K562 (cell line): ENCODE measurements at regions not wholly inside any gene's neighbourhood (a gene's known extent, or its start where the extent isn't known, plus 50 kb on each side); places are given as distances from the start of the nearest gene placed in this dataset.

Experiments
- ATAC-seq: fragments of 200-7000 bp; cut with Tn5 transposase; 3 replicates; pipeline ENCODE4 v1.9.1; 2020; ENCODE audit warnings: moderate library complexity
- BruUV-seq: library from RNA; stranded (reverse); fragments of 400-500 nt; replicated peaks from 2 replicates; lab custom pipeline; 2021; lab: Mats Ljungman, UMichigan
- CTCF ChIA-PET: fragments of 300-600 bp; formaldehyde crosslinking; extraction: SDS; loops from one replicate; lab custom pipeline; 2021; ENCODE audit warnings: low intra/inter-chr PET ratio; lab: Yijun Ruan, JAX
- POLR2A ChIA-PET: fragments of 300-600, 350-650 bp; sonication (Branson Sonifier 250); formaldehyde crosslinking; extraction: SDS; loops from one replicate; lab custom pipeline; 2021; ENCODE audit warnings: antibody characterized with exemption, inconsistent platforms; lab: Yijun Ruan, JAX
- DNase-seq, 4 experiments: peaks; one replicate each; pipeline versions ENCODE4 v3.0.0 to v3.0.0-alpha.2; 2011 to 2018; ENCODE audit warnings: low spot score in 3 of 4, mixed read lengths in 3 of 4; ENCODE audit errors: extremely low read depth in 1 of 4
- FAIRE-seq: peaks from 2 replicates; lab custom pipeline; 2011; peaks lifted over from hg19 to GRCh38; lab: Jason Lieb, UNC
- H2AFZ ChIP-seq: 2 replicates; pipeline ENCODE4 v1.6.0; 2011; ENCODE audit warnings: low read depth, low read length, control low read depth, inconsistent platforms
- H3K27ac ChIP-seq: fragments of 200-600 bp; 3 replicates; pipeline ENCODE4 v1.8.0; 2011; ENCODE audit warnings: low read depth, mild to moderate bottlenecking, control low read depth, inconsistent platforms, low read length, moderate library complexity, mixed read lengths; ENCODE audit errors: extremely low read depth
- H3K27me3 ChIP-seq, 2 experiments: fragments of 300-600 bp in 1 of 2; 2 replicates in 1 of 2; 3 replicates in 1 of 2; pipeline versions ENCODE4 v1.6.0 to v1.8.0; 2011; ENCODE audit warnings: inconsistent platforms in 2 of 2, low read length in 2 of 2, mild to moderate bottlenecking in 1 of 2, mixed read lengths in 1 of 2, moderate library complexity in 1 of 2; ENCODE audit not compliant: control insufficient read depth in 2 of 2, insufficient read depth in 2 of 2
- H3K36me3 ChIP-seq: fragments of 300-600 bp; 3 replicates; pipeline ENCODE4 v1.8.0; 2011; ENCODE audit warnings: mild to moderate bottlenecking, low read length, inconsistent platforms; ENCODE audit not compliant: control insufficient read depth, insufficient read depth
- H3K4me1 ChIP-seq, 2 experiments: fragments of 200-600 bp in 1 of 2; replicated peaks in 1 of 2; 2 replicates in 1 of 2; 3 replicates in 1 of 2; pipeline versions ENCODE4 v1.5.1 to v1.8.0; 2011; ENCODE audit warnings: inconsistent platforms in 2 of 2, low read length in 2 of 2, mild to moderate bottlenecking in 1 of 2, mixed read lengths in 1 of 2, moderate library complexity in 1 of 2; ENCODE audit not compliant: control insufficient read depth in 2 of 2, insufficient read depth in 2 of 2
- H3K4me2 ChIP-seq: 2 replicates; pipeline ENCODE4 v1.6.1; 2011; ENCODE audit warnings: low read length, control low read depth, inconsistent platforms, mixed read lengths; ENCODE audit not compliant: insufficient read depth
- H3K4me3 ChIP-seq: fragments of 200-600 bp; sonication (generic), shearing (Covaris generic); 2 replicates; pipeline ENCODE4 v1.5.1; 2016; ENCODE audit warnings: control low read depth, inconsistent platforms
- H3K79me2 ChIP-seq: fragments of 200-600 bp; 3 replicates; pipeline ENCODE4 v1.8.0; 2011; ENCODE audit warnings: low read length, inconsistent platforms; ENCODE audit not compliant: control insufficient read depth, insufficient read depth
- H3K9ac ChIP-seq, 2 experiments: 2 replicates each; pipeline versions ENCODE4 v1.6.0 to v1.6.1; 2011; ENCODE audit warnings: low read depth in 2 of 2, low read length in 2 of 2, control low read depth in 1 of 2, inconsistent platforms in 1 of 2, mild to moderate bottlenecking in 1 of 2, mixed read lengths in 1 of 2; ENCODE audit not compliant: insufficient read depth in 1 of 2
- H3K9me1 ChIP-seq: one replicate; pipeline ENCODE4 v1.6.0; 2011; ENCODE audit warnings: inconsistent platforms, mild to moderate bottlenecking, low read length, moderate library complexity; ENCODE audit not compliant: control insufficient read depth, insufficient read depth
- H3K9me3 ChIP-seq: replicated peaks from 2 replicates; pipeline ENCODE4 v1.5.1; 2011; ENCODE audit warnings: low read depth, low read length, inconsistent platforms; ENCODE audit not compliant: control insufficient read depth, insufficient read depth
- H4K20me1 ChIP-seq: replicated peaks from 2 replicates; pipeline ENCODE4 v1.6.1; 2011; ENCODE audit warnings: low read length, inconsistent platforms, mixed read lengths; ENCODE audit not compliant: control insufficient read depth, insufficient read depth
- ARID3B ChIP-seq: fragments of 250-450 bp; sonication (Bioruptor Pico); IDR thresholded peaks from 2 replicates; pipeline ENCODE4 v1.4.0; 2020; ENCODE audit warnings: borderline replicate concordance
- BRF1 ChIP-seq: IDR thresholded peaks from 3 replicates; pipeline ENCODE4 v1.6.1; 2011; ENCODE audit warnings: borderline replicate concordance, mild to moderate bottlenecking; ENCODE audit not compliant: insufficient read length; ENCODE audit errors: extremely low read depth
- CTCF ChIP-seq, 3 experiments: IDR thresholded peaks in 2 of 3; conservative IDR thresholded peaks in 1 of 3; 2 replicates each; pipeline ENCODE4 v1.5.1; 2011 to 2012; ENCODE audit warnings: low read length in 3 of 3, mild to moderate bottlenecking in 3 of 3, control low read depth in 2 of 3, improper control_type of control experiment in 1 of 3, inconsistent platforms in 1 of 3, low read depth in 1 of 3, mixed read lengths in 1 of 3, moderate library complexity in 1 of 3; ENCODE audit not compliant: insufficient read depth in 2 of 3
- E2F4 ChIP-seq: sonication (generic); formaldehyde crosslinking; IDR thresholded peaks from 2 replicates; pipeline ENCODE4 v1.8.0; 2022; ENCODE audit warnings: mild to moderate bottlenecking, low read depth, missing genetic modification reagents
- E2F8 ChIP-seq: fragments of 450-650 bp; IDR thresholded peaks from 2 replicates; pipeline ENCODE4 v1.7.1; 2018; ENCODE audit warnings: mild to moderate bottlenecking, low read depth; ENCODE audit not compliant: partially characterized antibody
- NFIX ChIP-seq: fragments of 250-450 bp; sonication (Bioruptor Pico); IDR thresholded peaks from 2 replicates; pipeline ENCODE4 v1.4.0; 2020; ENCODE audit warnings: low read depth, mild to moderate bottlenecking, moderate library complexity
- RAD21 ChIP-seq, 2 experiments: fragments of 250-450 bp in 1 of 2; fragments of 450-650 bp in 1 of 2; sonication (Bioruptor Pico) in 1 of 2; formaldehyde crosslinking in 1 of 2; IDR thresholded peaks in 1 of 2; conservative IDR thresholded peaks in 1 of 2; 2 replicates each; pipeline versions ENCODE4 v1.4.0 to v1.8.0; 2020 to 2022; ENCODE audit warnings: mild to moderate bottlenecking in 2 of 2, moderate library complexity in 1 of 2
- RAD51 ChIP-seq: fragments of 450-650 bp; IDR thresholded peaks from 2 replicates; pipeline ENCODE4 v1.7.1; 2016; ENCODE audit warnings: low read depth, mild to moderate bottlenecking, borderline replicate concordance
- RNF2 ChIP-seq: sonication (generic); IDR thresholded peaks from 2 replicates; pipeline ENCODE4 v1.6.1; 2016
- SMAD4 ChIP-seq: fragments of 250-450 bp; sonication (Bioruptor Pico); conservative IDR thresholded peaks from 2 replicates; pipeline ENCODE4 v1.8.0; 2021; ENCODE audit warnings: inconsistent platforms, mild to moderate bottlenecking, moderate library complexity
- ZNF57 ChIP-seq: fragments of 450-650 bp; formaldehyde crosslinking; IDR thresholded peaks from 2 replicates; pipeline ENCODE4 v1.4.0; 2020; ENCODE audit warnings: mild to moderate bottlenecking, moderate library complexity
- whole genome bisulfite sequencing: fragments of 100-300 bp; shearing (Covaris generic); methylation state at CpG from one replicate; pipeline ENCODE4 v1.1.6; 2016; ENCODE audit warnings: low coverage, mixed read lengths; ENCODE audit not compliant: insufficient coverage; ENCODE audit errors: missing lambda C conversion rate; 5-methylcytosine and 5-hydroxymethylcytosine counted together
- in situ Hi-C: fragments of 300-500 bp; cut with MboI; formaldehyde crosslinking; loops from 4 replicates; pipeline ENCODE4 v1.15.0; 2018; ENCODE audit warnings: inconsistent platforms, mixed read lengths
- intact Hi-C: fragments of 100-400 bp; cut with micrococcal nuclease; formaldehyde crosslinking; loops from 2 replicates; pipeline ENCODE4 v1.14.2; 2022

GRCh38 chr3:153970741-153971347 lies 150.3 kb upstream of the ARHGEF26 start:
- Histone ChIP-seq H3K27me3 (no peaks in the 10 kb centered on the region), H3K36me3 (no peaks in the 10 kb centered on the region), H3K9me3 (no peaks in the 10 kb centered on the region), H3K9ac (no peak overlapping the region), H2AFZ (no peak overlapping the region), H3K4me3 (no peak overlapping the region), H3K9me1 (no peaks in the 10 kb centered on the region), H3K79me2 (no peaks in the 10 kb centered on the region), H3K4me2 (no peak overlapping the region), H3K27ac (no peak overlapping the region), H4K20me1 (no peaks in the 10 kb centered on the region), H3K4me1 (no peaks in the 10 kb centered on the region)
- intact Hi-C loops: loop anchor here (5.0 kb wide), 1 partner anchor 944 kb away; no protein-coding TSS in a partner anchor
- DNase-seq: no peak
- no peak for ATAC-seq
- CTCF ChIA-PET: no interaction called here
- in situ Hi-C loops: no loop called here
- no peak for FAIRE-seq
- 0% methylated on average over 1 of the region's 1 CpG for WGBS
- BruUV-seq: no TSS peak
- POLR2A ChIA-PET: no interaction called here
- TF ChIP-seq BRF1 (no peak), CTCF (IDR thresholded peaks at IDR 0.05 in 2 of 3, conservative IDR thresholded peaks at IDR 0.05 in 1 of 3; ENCODE audit: insufficient read depth in 2 of 3, low read depth in 1 of 3, low read length in 3 of 3) (peak in 2 of 3 experiments; percentile 9 to 26; a peak in 2 of 6 replicates), ARID3B (CRISPR knock-in tag) (no peak), SMAD4 (CRISPR knock-in tag) (no peak), ZNF57 (CRISPR knock-in tag) (no peak), RNF2 (no peak), E2F4 (CRISPR knock-in tag) (no peak), E2F8 (no peak), RAD51 (no peak), RAD21 (CRISPR knock-in tag; conservative IDR thresholded peaks at IDR 0.05 in 1 of 2, IDR thresholded peaks at IDR 0.05 in 1 of 2) (peak in 1 of 2 experiments; percentile 15; a peak in 1 of 4 replicates), NFIX (no peak)
